NB4 (cell line): ENCODE measurements at regions not wholly inside any gene's neighbourhood (a gene's known extent, or its start where the extent isn't known, plus 50 kb on each side); places are given as distances from the start of the nearest gene placed in this dataset.

Experiments
- CTCF ChIP-seq: IDR thresholded peaks from one replicate; pipeline ENCODE4 v1.5.1; 2012; ENCODE audit warnings: low read depth, low read length
- MAX ChIP-seq: IDR thresholded peaks from 2 replicates; pipeline ENCODE4 v1.6.1; 2011; ENCODE audit warnings: low read depth, low read length

- TF ChIP-seq CTCF (no peak), MAX (no peak)
Observed at GRCh38 chr6:163671791-163672190, 257.3 kb downstream of the QKI start.
